GM18502 (cell line): ENCODE measurements at regions not wholly inside any gene's neighbourhood (a gene's known extent, or its start where the extent isn't known, plus 50 kb on each side); places are given as distances from the start of the nearest gene placed in this dataset.

Experiments
- ATAC-seq: cut with Tn5 transposase; IDR thresholded peaks from one replicate; pipeline ENCODE4 v1.9.1; 2021; ENCODE audit warnings: mild to moderate bottlenecking; ENCODE audit not compliant: unreplicated experiment, poor library complexity

DNA sequence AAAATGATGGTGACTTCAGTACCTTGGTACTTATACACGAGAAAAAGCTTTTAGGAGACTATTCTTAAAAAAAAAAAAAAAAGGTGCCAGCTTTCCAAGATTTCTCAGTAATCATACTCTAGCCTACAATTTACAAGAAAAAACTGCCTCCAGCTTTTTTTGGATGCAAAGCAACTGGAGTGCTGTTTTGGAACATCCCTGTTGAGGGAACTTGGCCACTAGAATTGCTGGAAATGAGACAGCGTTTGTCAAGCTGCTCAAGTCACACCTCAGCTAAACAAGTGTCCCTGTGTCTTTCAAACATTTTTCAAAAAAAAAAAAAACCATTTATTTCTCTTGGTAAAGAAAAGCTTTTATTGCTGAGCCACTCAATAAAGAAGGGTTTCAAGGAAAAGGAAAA lies 413.1 kb upstream of the ARGLU1 start:
- no peak for ATAC-seq

DNA sequence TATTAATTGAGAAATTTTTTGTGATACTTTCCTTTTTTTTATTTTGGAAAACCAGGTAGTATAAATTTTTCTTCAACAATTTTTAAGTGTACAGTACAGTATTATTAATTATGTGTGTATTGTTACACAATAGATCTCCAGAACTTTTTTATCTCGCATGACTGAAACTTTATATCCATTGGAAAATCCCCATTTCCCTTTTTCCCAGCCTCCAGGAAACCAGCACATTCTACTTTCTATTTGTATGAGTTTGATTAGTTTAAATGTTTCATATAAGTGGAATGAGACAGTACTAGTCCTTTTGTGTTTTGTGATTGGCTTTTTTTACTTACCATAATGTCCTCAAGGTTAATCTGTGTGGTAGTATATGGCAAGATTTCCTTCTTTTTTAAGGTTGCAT lies 399.5 kb upstream of the ARGLU1 start:
- no peak for ATAC-seq

DNA sequence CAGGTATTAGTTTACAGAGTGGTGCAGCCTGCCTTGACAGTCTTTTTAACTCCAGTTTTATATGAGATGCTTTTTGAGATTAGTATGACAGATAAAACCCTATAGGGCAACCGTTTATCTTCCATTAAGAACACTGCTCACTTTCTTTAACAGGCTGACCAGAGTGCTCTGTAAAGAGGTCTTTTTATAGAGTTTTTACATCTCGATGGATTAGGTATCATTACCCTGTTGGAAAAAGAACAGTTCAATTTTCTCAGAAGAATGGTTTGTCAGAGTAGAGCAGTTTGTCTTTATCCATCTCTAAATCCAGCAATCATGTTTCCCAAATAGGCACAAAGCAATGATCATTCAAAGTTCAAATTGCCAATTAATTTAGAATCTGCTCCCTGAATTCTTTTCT lies 395.2 kb upstream of the ARGLU1 start:
- ATAC-seq = no peak

DNA sequence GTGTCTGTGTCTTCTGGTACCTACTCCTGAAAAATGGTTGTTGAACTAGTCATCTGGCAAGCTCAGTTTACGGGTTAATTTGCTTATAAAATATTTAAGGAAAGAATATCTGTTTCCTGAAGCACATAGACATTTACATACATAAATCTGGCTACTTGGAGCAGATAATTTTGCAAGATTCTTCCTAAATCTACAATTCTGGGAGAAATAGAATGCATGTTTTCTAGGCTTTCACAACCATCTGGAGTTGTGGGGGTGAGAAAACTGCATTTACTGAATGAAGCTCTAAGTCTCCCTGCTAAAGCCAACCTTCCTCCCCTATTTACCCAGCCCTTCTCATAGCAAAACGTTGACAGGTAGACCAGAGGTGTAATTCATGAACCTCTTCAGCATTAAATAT lies 393.7 kb upstream of the ARGLU1 start:
- no peak for ATAC-seq

DNA sequence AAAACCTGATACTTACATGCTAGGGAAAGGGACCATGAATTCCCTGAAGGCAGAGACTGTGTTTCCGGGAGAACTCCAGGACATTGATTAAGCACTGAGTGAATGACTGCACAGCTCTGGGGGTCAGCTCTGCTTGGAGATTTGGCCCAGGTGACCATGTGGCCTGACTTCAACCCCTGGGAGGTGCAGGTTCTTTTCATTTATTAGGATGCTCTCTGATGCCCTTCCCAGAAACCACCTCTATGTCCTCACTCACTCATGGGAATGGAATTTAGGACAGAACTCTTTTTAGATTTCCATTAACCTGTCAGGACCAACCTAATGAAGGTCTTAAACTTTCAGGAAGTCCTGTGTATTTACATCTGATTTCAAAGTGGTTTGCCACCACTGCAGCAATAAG lies 393.3 kb upstream of the ARGLU1 start:
- ATAC-seq = no peak

DNA sequence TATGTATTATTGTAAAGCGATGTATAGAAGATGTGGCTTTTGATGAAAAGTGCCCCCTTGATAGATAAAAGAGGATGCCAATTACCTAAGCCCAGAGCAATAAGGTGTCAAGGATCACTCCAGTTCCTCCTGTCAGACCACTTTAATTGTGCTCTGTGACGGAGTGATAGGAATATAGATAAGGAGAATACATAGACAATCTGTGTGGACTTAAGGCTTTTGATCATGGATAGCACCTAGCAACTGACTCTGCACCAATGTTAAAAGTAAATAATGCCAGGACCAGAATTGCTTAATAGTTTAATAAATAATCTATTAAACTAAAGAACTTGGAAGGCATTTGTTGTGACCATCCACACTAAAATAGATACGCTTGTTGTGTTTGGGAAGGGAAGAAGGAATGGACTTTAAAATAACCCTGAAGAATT lies 390.7 kb upstream of the ARGLU1 start:
- no peak for ATAC-seq

DNA sequence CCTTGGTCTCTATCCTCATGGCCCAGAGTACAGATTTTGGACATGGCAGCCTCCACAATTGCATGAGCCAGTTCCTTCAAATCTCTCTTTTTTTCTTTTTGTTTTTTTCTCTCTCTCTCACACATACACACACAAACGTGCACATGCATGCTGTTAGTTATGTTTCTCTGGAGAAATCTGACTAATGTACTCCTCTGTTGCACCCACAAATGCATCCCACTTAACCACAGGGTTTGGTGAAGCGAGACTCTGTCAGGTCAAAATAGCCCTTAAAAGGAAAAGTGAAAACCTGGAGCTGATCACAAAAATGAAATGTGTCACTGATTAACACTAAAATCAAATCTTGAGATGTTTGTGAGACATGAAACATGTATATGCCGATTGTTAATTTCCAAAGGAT lies 374.6 kb upstream of the ARGLU1 start:
- peak; percentile 73 for ATAC-seq

DNA sequence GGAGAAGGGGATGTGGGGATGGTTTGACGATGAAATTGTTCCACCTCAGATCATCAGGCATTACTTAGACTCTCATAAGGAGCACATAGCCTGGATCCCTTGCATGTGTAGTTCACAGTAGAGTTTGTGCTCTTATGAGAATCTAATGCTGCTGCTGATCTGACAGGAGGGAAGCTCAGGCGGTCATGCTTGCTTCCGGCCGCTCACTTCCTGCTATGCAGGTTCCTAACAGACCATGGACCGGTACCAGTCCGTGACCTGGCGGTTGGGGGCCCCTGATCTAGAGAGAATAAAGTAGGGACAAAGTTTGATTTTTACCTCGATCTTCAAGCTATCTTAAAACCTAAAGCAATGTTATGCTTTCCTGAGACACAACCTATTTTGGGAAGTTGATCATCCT lies 373.8 kb upstream of the ARGLU1 start:
- peak; percentile 54 for ATAC-seq

DNA sequence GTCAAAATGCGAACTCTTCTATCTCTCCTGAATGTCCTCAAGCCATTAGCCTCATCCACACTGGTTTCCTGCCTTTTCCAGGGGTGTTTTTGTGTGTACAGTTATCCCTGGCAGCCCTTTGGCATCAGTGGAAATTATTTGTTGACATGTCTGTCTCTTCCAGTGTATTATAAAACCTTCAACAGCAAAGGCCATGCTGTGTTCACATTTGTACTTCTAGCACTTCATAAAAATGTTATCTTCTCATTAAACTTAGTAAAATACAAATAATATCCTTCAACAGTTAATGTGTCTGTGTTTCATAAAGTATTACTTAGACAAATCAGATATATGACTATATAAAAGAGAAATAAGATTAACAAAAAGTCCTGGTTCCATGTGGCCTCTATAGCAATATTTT lies 359.5 kb upstream of the ARGLU1 start:
- no peak for ATAC-seq

DNA sequence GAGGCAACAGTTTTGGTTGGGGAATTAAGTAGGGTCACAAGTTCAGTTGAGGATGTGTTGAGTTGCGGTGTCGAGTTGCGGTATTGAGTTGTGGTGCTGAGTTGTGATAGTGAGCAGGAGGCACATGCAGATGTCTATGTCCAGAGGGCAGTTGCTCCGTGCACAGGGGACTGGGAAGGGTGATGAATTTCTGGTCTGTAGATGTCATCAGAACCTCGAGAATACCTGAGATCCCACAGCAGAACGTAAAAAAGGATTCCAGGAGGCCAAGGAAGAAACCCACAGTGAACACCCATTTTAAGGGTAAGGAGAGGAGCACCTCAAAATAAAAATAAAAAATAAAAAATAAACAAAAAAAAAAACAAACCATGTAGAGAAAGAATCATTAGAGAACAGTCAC lies 354.4 kb upstream of the ARGLU1 start:
- no peak for ATAC-seq

DNA sequence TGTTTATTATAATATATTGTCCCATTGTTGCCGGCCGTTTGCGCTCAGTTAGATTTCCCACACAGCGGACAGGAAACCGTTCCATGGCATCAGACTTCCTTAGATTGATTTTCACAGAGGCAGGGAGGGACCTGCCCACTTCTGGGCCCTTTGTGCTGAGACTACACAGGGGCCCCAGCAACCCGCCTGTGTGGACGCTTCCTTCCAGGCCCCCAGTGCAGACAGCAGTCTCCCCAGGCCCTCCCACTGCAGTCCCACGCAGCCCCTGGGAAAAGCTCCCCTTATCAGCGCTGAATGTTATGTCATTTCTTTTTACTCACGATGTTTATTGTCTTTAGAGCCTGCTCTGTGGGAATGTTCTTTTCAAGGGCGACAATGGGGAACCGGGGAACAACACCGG lies 351.7 kb upstream of the ARGLU1 start:
- ATAC-seq = no peak

DNA sequence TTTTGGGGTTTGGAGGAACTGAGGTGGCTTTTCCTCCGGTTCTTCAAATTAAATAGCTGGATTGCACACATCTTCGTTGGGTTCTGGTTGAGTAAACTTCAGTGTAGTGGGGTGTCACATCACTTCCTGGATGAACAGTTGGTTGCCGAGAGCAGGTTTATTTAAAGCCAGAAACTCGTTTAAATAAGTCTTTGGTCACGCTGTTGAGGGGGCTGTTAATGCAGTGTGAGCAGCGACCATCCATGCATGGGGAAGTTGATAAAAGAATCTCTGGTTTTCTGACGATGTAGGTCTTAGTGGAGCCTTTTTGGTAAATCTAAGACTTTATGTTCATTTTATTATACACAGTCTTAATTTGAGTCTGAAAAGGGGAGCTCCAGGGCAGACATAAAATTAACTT lies 351.2 kb upstream of the ARGLU1 start:
- peak; percentile 51 for ATAC-seq

DNA sequence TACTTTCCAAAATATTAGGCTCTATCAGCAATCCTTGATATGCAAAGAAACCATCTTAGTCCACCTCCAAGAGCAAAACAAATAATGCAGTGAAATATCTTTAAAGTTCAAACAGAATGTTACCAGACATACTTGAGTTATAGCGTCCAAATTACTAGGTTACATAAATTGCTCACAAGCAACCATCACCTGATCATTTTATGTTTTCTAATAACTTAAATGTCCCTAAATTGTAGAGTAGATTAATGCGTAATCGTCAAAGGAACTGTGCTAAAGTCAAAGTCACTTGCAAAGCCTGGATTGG lies 350.6 kb upstream of the ARGLU1 start:
- ATAC-seq = no peak

DNA sequence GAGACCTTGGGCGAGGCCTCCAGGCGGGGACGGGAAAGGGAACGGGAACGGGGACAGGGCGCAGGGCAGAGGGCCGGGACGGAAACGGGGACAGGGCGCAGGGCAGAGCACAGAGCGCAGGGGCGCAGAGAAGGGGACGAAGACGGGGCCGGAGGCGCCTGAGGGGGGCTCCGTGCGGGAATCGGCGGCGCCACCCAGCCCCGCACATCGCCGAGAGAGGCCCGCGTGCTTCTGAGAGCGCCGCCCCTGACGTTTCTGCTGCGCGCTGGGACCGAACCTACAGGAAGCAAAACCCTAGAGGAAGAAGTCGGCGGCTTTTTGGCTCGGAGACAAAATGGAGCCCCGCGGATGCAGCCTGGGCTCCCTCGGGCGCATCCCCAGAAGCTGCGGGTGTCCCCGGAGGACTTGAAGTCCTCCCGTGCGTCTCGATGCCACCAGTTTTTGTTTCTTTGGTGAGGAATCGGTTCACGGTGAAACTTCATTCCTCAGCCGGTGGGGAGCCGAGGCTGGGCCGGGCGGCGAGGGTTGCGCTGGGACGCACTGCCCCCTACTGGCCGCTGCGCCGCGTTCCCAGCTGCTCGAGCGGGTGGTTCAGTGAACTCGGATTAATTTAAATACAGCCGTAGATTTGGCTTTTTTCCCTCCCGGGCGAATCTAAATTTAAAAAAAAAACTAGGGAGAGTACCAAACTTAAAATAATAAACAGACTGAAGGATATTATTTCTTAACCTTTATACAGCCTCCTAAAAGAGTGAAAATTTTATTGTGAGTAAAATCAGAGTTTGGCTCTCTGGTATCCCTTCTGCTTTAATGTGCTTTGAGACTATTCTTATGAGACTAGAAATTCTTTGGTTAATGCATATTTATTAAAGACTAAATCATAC lies 350.0 kb upstream of the ARGLU1 start:
- ATAC-seq = peak; percentile 92

DNA sequence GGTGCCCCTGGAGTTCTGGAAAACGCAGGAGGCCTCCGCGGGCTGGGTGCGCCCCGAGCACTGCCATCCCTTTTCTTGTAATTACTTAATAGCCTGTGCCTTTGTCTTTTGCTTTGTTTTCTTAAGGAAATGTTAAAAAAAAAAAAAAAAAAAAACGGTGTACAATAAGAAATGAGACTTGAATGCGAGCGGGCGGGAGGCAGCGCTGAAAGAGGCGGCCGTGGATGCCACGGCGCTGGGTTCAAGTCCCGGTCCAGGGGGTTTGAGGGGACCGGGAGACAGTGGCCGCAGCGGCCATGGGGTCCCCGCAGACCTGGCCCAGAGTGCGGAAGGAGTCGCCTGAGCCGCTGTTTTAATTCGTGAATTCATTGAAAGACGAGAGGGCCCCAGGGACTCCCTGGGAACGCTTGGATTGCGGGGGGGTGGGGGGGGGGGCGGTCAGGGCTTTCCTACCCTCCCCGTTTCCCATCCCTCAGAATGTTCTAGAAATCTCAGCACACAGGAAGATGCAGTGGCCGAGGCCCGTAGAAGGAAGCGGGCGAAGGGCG lies 349.2 kb upstream of the ARGLU1 start:
- no peak for ATAC-seq

DNA sequence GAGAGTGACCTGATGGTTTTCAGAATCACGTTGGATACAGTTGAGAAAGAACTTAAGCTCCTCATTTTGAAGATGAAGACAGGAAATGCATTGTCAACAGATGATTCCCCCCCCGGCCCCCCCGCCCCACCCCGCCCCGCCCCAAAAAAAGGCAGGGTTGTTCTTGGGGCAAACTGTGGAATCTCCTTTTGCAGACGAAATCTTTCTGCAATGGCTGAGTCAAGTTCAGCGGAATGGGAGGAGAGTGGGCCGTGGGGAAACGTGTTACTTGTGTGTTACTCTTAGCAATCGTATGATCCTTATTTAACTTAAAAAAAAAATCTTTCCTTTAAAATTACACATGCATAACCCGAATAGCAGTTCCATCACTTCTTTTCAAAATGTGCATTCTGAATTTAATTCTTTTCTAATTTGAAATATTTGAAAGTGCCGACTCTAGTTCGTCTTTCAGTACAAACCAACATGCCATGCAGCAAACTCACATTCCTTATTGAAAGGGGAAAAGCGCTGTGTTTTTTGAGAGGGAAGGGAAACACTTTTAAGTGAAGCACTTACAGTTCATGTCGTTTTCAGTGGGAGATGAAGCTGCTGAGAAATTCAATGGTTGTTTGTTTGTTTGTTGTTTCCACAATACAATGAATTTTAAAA lies 348.5 kb upstream of the ARGLU1 start:
- no peak for ATAC-seq

DNA sequence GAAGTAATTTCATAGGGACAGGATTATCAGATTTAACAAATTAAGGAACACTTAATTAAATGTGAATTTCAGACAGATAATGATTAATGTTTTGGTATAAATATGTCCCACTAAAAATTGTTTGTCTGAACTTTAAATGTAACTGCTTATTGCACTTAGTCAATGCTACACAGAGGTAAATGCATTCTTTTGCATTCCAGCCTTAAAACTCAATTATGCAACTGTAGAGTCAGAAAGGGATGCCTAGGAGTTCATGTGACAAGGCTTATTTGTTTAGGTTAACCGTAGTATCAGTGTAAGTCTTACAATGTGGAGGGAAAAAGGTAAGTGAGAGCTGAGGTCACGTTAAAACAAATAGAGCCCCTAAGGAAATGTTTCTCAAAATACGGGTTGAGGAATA lies 347.2 kb upstream of the ARGLU1 start:
- no peak for ATAC-seq

DNA sequence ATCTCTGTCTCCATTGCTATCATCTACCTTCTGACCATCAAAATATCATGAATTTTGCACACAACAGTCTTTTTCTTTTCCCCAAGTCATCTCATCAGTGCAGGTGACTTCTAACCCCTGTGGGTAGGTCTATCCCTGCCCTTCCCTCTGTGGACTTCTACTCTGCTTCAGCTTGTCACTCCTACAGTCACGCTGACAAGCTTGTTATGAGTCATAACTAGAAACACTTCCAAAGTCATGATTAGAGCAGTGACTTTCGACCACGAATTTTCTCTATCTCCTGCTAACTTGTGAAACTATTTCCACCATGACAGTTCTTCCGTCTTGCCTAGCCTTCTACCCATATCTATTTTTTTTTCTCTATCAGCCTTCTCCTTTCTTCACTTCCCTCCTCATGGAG lies 343.7 kb upstream of the ARGLU1 start:
- ATAC-seq = no peak

DNA sequence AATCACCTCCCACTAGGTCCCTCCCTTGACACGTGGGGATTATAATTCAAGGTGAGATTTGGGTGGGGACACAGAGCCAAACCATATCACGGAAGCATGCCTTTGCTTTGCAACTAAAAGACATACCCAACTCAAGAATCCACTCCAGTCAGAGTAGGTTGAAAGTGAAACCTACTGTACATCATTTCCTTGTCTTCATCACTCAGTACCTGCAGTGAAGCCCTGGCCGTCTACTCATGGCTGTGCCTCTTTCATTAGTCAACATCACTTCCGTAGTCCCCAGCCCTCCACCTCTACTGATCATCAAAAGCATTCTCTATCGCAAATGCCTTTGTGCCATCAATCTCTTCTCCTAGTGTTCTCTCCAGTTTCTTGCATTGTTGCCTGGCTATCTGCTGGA lies 343.1 kb upstream of the ARGLU1 start:
- peak; percentile 73 for ATAC-seq

DNA sequence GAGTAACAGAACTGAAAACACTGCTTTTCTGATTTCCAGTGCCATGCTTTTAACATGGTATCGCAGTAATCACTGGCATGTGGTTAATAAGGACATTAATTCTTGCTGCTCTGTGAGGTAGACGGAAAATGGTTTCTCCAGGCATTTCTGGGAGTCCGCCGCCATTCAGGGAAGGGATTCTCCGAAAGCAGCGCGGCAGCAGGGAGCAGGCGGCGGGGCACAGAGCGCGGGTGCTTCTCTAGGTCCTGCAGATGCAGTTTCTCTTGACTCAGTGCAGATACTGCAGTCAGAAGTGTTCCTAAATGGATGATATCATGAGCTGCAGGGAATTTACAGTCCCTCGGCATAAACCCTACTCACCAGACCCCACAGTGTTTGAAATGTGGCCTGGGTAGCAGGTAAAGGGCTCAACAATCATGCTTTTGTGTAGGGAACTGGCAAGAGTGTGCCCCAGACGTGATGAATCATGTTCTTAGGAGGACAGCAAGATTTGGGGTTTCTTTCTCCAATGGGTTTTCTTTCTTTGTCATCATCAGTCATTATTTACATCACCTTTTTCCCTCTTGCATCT lies 338.6 kb upstream of the ARGLU1 start:
- ATAC-seq = no peak

DNA sequence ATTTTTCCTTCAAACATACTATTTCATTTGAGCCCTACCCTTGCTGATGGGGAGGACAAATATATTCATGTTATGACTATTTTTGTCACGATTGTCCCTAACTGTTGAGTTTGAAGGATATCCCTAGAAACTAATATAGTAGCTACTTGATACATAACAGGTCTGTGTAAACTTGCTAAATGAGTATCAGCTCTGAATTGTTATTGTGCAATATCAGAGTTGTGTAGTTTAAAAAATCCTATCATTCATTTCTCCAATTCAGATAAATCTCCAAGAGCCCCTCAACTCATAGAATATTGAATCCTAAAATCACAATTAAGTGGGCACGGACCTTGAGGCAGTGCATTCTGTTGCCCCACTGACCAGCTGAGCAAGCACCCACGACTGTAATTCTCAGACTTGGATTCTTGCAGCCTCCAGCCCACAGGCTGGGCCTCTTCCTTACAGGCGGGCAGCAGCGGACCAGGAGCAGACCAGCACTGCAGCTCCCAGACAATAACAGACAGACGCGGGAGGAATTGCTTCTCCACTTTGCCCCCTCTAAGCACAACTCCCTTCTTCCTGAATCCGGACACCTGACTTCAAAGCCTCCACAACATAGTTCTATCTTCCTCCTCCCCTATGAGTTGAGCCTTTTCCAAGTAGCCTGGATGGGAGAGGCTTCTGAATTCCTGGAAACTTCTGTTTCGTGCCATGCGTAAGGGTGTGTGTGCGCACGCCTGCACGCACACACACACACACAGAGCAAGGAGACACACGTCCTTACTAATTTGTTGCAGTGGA lies 337.6 kb upstream of the ARGLU1 start:
- no peak for ATAC-seq
